LNCaP clone FGC (cell line): ENCODE measurements at regions not wholly inside any gene's neighbourhood (a gene's known extent, or its start where the extent isn't known, plus 50 kb on each side); places are given as distances from the start of the nearest gene placed in this dataset.
A peak's percentile ranks its signal among the peaks of the same experiment; 100 is the strongest.

ENCODE experiments used
- DNase-seq: peaks from one replicate; pipeline ENCODE4 v3.0.0-alpha.2; 2011; ENCODE audit warnings: low read depth
- H3K4me3 ChIP-seq: 2 replicates; pipeline ENCODE4 v1.5.1; 2011; ENCODE audit warnings: mild to moderate bottlenecking, low read depth, low read length, control low read depth
- CTCF ChIP-seq: IDR thresholded peaks from 2 replicates; pipeline ENCODE4 v1.5.1; 2012; ENCODE audit warnings: mild to moderate bottlenecking; ENCODE audit not compliant: control insufficient read depth, insufficient read depth; ENCODE audit errors: extremely low read depth

- H3K4me3 ChIP-seq: peak overlapping the region; percentile 52
- no peak for TF ChIP-seq CTCF
- peak; percentile 72 for DNase-seq
These were observed 119.9 kb upstream of the JUN start for GRCh38 chr1:58903514-58904298.

- no peak for DNase-seq
- peak overlapping the region; percentile 52 for H3K4me3 ChIP-seq
- TF ChIP-seq CTCF: no peak
These were observed 120.7 kb upstream of the JUN start for GRCh38 chr1:58904299-58905125.

- TF ChIP-seq CTCF: no peak
- no peak overlapping the region for H3K4me3 ChIP-seq
- no peak for DNase-seq
These were observed 121.3 kb upstream of the JUN start for GRCh38 chr1:58905126-58905490.

GRCh38 chr1:58905628-58906221, 121.9 kb upstream of the JUN start:
- no peak for DNase-seq
- TF ChIP-seq CTCF: no peak
- H3K4me3 ChIP-seq: no peak overlapping the region

- H3K4me3 ChIP-seq: no peak overlapping the region
- TF ChIP-seq CTCF: no peak
- no peak for DNase-seq
These were observed 123.6 kb upstream of the JUN start for GRCh38 chr1:58907398-58907797.

- TF ChIP-seq CTCF: no peak
- no peak for DNase-seq
These were observed 125.0 kb upstream of the JUN start for GRCh38 chr1:58908561-58909560.

More at GRCh38 chr1:58908561-58909560, 125.0 kb upstream of the JUN start:
- no peak overlapping the region for H3K4me3 ChIP-seq
